MM.1S (cell line): ENCODE measurements at regions not wholly inside any gene's neighbourhood (a gene's known extent, or its start where the extent isn't known, plus 50 kb on each side); places are given as distances from the start of the nearest gene placed in this dataset.

Experiments used
- DNase-seq: peaks from one replicate; pipeline ENCODE4 v3.0.0-alpha.2; 2015
- H2AFZ ChIP-seq: fragments of 300-600 bp; sonication (generic); 2 replicates; pipeline ENCODE4 v1.6.0; 2016; ENCODE audit warnings: antibody characterized with exemption, low read length
- H3F3A ChIP-seq: fragments of 300-600 bp; sonication (generic); 2 replicates; pipeline ENCODE4 v1.6.1; 2016; ENCODE audit warnings: mild to moderate bottlenecking, antibody characterized with exemption, low read length, moderate library complexity, mixed read lengths; ENCODE audit not compliant: insufficient read depth
- H3K27ac ChIP-seq: fragments of 300-600 bp; sonication (generic); 2 replicates; pipeline ENCODE4 v1.5.1; 2016; ENCODE audit warnings: mild to moderate bottlenecking, low read length
- H3K27me3 ChIP-seq: fragments of 300-600 bp; sonication (generic); replicated peaks from 2 replicates; pipeline ENCODE4 v1.6.0; 2016; ENCODE audit warnings: low read length; ENCODE audit not compliant: insufficient read depth
- H3K36me3 ChIP-seq: fragments of 300-600 bp; sonication (generic); replicated peaks from 2 replicates; pipeline ENCODE4 v1.6.1; 2016; ENCODE audit warnings: mild to moderate bottlenecking, low read length, mixed read lengths; ENCODE audit not compliant: insufficient read depth
- H3K4me1 ChIP-seq: fragments of 300-600 bp; sonication (generic); 2 replicates; pipeline ENCODE4 v1.6.1; 2016; ENCODE audit warnings: low read length, mixed read lengths
- H3K4me2 ChIP-seq: fragments of 300-600 bp; sonication (generic); 2 replicates; pipeline ENCODE4 v1.6.0; 2016; ENCODE audit warnings: low read depth, low read length
- H3K4me3 ChIP-seq: fragments of 300-600 bp; sonication (generic); 2 replicates; pipeline ENCODE4 v1.5.1; 2016; ENCODE audit warnings: low read length, mixed read lengths
- H3K79me2 ChIP-seq: fragments of 300-600 bp; sonication (generic); 2 replicates; pipeline ENCODE4 v1.6.1; 2016; ENCODE audit warnings: mixed run types, low read length, mixed read lengths
- H3K9ac ChIP-seq: fragments of 300-600 bp; sonication (generic); 2 replicates; pipeline ENCODE4 v1.6.1; 2016; ENCODE audit warnings: low read length, mixed read lengths
- H3K9me2 ChIP-seq: fragments of 300-600 bp; sonication (generic); replicated peaks from 2 replicates; pipeline ENCODE4 v1.6.1; 2016; ENCODE audit warnings: mild to moderate bottlenecking, low read length, mixed read lengths; ENCODE audit not compliant: insufficient read depth
- H3K9me3 ChIP-seq: fragments of 300-600 bp; sonication (generic); replicated peaks from 2 replicates; pipeline ENCODE4 v1.6.1; 2016; ENCODE audit warnings: mild to moderate bottlenecking, low read length, mixed read lengths; ENCODE audit not compliant: insufficient read depth
- H4K20me1 ChIP-seq: fragments of 300-600 bp; sonication (generic); 2 replicates; pipeline ENCODE4 v1.6.1; 2016; ENCODE audit warnings: mild to moderate bottlenecking, low read length, moderate library complexity, mixed read lengths; ENCODE audit not compliant: insufficient read depth
- CTCF ChIP-seq: fragments of 300-600 bp; sonication (generic); IDR thresholded peaks from 2 replicates; pipeline ENCODE4 v1.5.1; 2016; ENCODE audit warnings: antibody characterized with exemption, low read length, mixed read lengths
- EZH2 ChIP-seq: fragments of 300-600 bp; sonication (generic); optimal IDR thresholded peaks from 2 replicates; pipeline ENCODE3; 2017; ENCODE audit warnings: low read depth, mild to moderate bottlenecking, antibody characterized with exemption, low read length, mixed read lengths
- EZH2phosphoT487 ChIP-seq: fragments of 300-600 bp; sonication (generic); IDR thresholded peaks from 2 replicates; pipeline ENCODE4 v1.6.1; 2018; ENCODE audit warnings: antibody characterized with exemption, low read length

GRCh38 chr6:82419132-82419581, 55.5 kb downstream of the TPBG start:
- no peak overlapping the region for H3K9ac ChIP-seq
- H3K27ac ChIP-seq = peak overlapping the region; percentile 31; the same call in 1 of the 2 replicates
- H3K36me3 ChIP-seq = no peaks in the 10 kb centered on the region
- no peak for TF ChIP-seq EZH2phosphoT487
- peak; percentile 52 for DNase-seq
- H3K79me2 ChIP-seq = no peaks in the 10 kb centered on the region
- H3K4me2 ChIP-seq = peak overlapping the region; percentile 30; the same call in 1 of the 2 replicates
- H2AFZ ChIP-seq = peak overlapping the region; percentile 21; the same call in 1 of the 2 replicates
- no peaks in the 10 kb centered on the region for H3K27me3 ChIP-seq
- H3K4me1 ChIP-seq = peaks cover 9% of the 10 kb centered on the region
- H3K9me2 ChIP-seq = no peaks in the 10 kb centered on the region
- no peaks in the 10 kb centered on the region for H3F3A ChIP-seq
- no peaks in the 10 kb centered on the region for H4K20me1 ChIP-seq
- no peaks in the 10 kb centered on the region for H3K9me3 ChIP-seq
- H3K4me3 ChIP-seq = no peak overlapping the region

- DNase-seq = no peak
- H2AFZ ChIP-seq = peak overlapping the region; percentile 21; the same call in 1 of the 2 replicates
- no peaks in the 10 kb centered on the region for H4K20me1 ChIP-seq
- peak overlapping the region; percentile 30; the same call in 1 of the 2 replicates for H3K4me2 ChIP-seq
- H3K27ac ChIP-seq = peak overlapping the region; percentile 31; the same call in 1 of the 2 replicates
- no peak overlapping the region for H3K9ac ChIP-seq
- no peaks in the 10 kb centered on the region for H3K79me2 ChIP-seq
- no peaks in the 10 kb centered on the region for H3K9me2 ChIP-seq
- no peaks in the 10 kb centered on the region for H3K27me3 ChIP-seq
- H3K36me3 ChIP-seq = no peaks in the 10 kb centered on the region
- no peaks in the 10 kb centered on the region for H3K9me3 ChIP-seq
- peaks cover 9% of the 10 kb centered on the region for H3K4me1 ChIP-seq
- no peak overlapping the region for H3K4me3 ChIP-seq
- TF ChIP-seq CTCF (no peak), EZH2phosphoT487 (no peak), EZH2 (no peak)
- H3F3A ChIP-seq = no peaks in the 10 kb centered on the region
These were observed 56.2 kb downstream of the TPBG start for GRCh38 chr6:82419859-82420258.

GRCh38 chr6:82430611-82431010, 67.0 kb downstream of the TPBG start:
- no peaks in the 10 kb centered on the region for H3K79me2 ChIP-seq

More at GRCh38 chr6:82430611-82431010, 67.0 kb downstream of the TPBG start:
- Histone ChIP-seq H2AFZ (no peak overlapping the region), H3F3A (no peaks in the 10 kb centered on the region), H3K4me3 (no peak overlapping the region), H3K36me3 (no peaks in the 10 kb centered on the region), H3K4me1 (no peaks in the 10 kb centered on the region), H4K20me1 (no peaks in the 10 kb centered on the region), H3K9ac (no peak overlapping the region), H3K27me3 (no peaks in the 10 kb centered on the region), H3K4me2 (no peak overlapping the region), H3K9me2 (no peaks in the 10 kb centered on the region), H3K9me3 (no peaks in the 10 kb centered on the region), H3K27ac (no peak overlapping the region)
- DNase-seq = no peak
- TF ChIP-seq EZH2 (no peak), CTCF (no peak), EZH2phosphoT487 (no peak)
